NCI-H2029 (cell line): ENCODE measurements at regions not wholly inside any gene's neighbourhood (a gene's known extent, or its start where the extent isn't known, plus 50 kb on each side); places are given as distances from the start of the nearest gene placed in this dataset.

ENCODE experiments used
- DNase-seq: peaks from one replicate; lab custom pipeline; 2025; lab: John Stamatoyannopoulos, UW

- no peak for DNase-seq
Observed at GRCh38 chr16:86297866-86298757, 212.2 kb upstream of the FOXF1 start.

DNA sequence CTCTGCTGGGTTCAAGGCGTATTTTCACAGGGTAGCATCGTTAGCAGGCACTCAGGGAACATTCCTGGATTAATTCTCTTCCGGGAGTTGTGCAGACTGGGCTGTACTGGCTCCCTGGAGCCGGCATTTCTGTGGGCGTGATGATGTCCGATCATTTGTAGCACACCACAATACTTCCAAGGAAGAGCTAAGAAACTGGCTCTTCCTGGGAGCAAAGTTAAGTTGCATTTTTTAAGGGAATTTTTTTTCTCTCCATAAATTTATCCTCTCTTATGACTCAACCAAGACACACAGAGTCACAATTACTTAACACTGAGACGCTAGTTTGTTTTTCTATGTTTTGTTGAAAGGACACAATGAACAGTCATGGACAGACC is 211.6 kb upstream of the FOXF1 start:
- DNase-seq, result no peak

- DNase-seq, result no peak
Observed at GRCh38 chr16:86299882-86300610, 210.3 kb upstream of the FOXF1 start.

DNA sequence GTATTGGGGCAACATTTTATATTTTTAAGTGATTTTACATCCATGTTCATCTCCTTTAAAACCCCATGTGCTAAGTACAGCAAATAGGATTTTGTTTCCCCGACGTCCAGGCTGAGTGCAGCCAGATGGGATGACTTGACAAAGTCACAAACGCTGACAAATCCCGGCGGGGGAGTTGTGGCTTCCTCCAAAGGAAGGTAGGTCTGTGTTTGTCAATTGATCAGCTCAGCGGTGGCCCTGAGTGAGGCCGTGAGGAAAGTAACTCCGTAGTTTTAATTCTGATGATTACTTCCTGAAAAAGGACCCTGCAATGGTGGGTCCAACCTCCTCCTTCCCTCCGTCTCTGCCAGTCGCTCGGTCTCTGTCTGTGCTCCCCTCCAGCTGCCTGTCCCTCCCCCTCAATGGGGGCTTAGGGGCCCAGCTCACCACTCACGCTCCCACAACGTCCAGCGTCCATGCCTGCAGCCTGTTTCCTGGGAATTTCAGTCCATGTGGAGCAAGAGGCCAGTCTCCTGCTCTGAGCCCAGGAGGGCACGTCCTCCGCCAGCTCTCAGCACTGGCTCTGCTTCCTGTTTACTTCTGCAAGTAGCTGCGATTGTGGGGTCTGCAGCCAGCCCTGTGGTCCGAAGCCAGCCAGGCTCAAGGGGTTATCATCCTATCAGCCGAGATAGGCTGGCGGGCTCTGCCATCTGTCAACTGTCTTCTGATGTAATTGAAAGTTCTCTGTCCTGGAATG is 209.4 kb upstream of the FOXF1 start:
- DNase-seq, result no peak

DNA sequence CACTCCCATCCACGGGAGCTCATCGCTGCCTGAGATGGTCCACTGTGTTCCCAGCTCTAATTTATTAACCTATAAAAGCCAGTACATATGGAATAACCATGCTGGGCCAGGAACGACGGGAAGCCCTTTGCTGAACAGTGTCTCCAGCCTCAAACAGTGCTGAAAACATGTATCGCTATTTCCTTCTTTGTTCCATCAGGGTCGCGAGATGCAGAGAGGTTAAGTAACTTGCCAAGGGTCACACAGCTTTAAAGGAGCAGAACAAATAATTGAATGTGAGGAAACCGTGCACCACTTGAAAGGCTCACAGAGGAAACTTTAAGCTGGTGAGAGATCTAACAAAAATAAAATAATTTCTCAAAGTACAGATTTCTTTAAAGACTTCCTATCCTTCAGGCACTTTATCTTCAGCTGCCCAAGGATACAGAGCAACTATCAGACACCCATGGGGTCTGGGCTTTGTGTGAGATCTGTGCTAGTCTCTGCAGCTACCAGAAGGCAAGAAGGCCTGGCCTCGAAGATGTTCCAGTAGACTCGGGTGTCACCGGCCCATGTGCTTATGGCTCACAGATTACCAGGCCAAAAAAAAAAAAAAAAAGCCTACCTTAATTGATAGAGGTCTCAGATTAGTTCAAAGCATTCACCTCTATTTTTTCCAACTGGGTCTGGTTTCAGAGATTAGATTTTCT is 207.8 kb upstream of the FOXF1 start:
- no peak for DNase-seq

DNA sequence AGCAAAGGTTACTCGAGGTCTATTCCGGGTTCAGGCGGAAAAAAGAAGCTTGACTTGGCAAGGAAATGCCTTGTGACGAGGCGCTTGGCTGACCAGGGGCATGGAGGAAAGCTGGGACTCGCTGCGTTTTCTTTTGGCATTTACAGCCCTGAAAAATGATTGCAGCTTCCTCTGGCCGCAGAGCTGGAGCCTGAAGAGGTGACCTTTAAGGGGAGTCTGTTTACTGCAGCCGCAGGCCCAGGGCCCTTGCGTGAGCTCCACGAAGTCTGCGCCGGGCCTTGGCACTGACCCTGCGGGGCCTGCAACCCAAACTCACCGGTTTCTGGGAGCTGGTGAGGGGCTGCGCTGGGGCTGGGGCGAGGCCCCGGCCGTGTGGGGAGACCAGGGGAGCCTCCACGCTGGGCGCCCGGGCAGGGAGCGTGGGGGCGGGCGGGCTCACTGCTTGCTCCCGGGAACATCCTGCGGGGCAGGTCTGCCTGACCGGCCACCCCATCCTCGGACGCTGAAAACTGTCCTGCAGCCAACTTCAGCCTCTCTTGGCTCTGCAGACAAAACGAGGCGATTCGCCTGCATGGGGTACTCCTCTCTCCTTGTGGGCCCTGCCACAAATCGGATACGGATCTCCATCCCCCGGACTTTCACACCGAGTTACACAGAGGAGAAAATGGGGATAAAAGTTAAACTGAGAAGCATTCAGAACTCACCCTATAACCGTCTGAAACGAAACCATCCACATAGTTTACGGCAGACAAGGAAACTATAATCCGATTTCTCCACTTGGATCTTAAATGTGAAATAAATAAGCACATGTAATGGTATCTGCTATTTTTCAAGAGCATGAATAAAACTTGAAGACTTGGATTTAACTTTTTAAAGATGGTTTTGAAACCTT is 206.3 kb upstream of the FOXF1 start:
- no peak for DNase-seq

DNA sequence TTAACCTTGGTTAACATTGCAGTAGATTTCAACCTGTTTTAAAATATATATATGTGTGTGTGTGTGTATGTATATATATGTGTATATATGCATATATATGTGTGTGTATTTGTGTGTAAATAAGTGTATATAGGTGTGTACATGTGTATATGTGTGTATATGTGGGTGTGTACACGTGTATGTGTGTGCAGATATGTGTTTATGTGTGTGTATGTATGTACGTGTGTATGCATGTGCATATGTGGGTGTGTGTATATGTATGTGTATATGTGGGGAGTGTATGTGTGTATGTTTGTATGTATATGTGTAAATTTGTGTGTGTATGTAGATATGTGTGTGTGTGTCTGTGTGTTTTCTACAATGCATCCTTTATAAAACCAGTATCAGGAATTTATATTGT is 205.5 kb upstream of the FOXF1 start:
- DNase-seq, result no peak

- DNase-seq, result no peak
Observed at GRCh38 chr16:86305440-86305839, 204.9 kb upstream of the FOXF1 start.

DNA sequence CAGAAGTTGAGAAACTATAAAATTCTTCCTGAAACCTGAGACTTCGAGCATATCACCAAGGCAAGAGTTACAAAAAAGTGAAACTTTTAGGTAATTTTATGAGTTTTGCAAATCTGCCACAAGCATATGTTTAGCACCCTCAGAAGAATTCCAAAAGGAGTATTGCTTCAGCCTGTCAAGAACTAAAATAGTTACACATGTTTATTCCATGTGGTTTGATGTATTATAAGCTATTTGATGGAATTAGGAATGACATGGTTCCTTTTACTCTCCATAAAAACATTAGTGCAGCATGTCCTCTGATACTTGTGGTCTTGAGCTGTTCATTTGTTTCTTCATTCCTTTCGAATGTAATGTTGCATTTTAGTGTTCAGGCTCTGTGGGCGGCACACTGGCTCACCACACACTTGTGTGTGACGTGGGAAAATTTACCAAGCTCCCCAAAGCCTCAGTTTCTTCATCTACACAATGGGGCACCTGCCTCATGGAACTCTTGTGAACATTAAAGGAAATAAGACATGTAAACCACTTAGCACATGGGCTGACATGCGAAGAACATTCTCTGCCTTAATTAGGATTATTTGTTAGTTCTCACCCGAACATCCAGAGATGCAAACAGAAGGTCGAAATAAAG is 204.2 kb upstream of the FOXF1 start:
- no peak for DNase-seq

- DNase-seq, result no peak
Observed at GRCh38 chr16:86306811-86307513, 203.4 kb upstream of the FOXF1 start.

- DNase-seq, result no peak
Observed at GRCh38 chr16:86307514-86307903, 202.8 kb upstream of the FOXF1 start.

DNA sequence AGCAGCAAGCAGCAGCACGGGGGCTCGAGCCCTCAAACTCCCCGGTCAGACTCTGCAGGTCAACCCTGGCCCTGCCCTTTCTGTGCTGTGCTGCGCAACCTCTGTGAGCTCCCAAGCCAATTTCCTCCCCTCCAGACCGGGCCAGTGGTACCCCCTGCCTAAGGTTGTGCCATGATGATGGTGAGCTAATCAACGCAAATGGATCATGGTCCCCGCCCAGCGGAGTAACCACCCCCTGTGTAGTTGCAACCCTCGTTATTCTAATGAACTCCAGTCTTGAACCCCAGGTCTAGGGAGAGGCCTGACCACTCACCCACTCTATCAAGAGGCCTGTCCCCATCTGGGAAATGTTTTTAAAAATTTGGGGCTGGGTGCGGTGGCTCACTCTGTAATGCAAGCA is 201.8 kb upstream of the FOXF1 start:
- DNase-seq, result no peak

GRCh38 chr16:86313631-86314030 is 196.7 kb upstream of the FOXF1 start:
- DNase-seq, result no peak

DNA sequence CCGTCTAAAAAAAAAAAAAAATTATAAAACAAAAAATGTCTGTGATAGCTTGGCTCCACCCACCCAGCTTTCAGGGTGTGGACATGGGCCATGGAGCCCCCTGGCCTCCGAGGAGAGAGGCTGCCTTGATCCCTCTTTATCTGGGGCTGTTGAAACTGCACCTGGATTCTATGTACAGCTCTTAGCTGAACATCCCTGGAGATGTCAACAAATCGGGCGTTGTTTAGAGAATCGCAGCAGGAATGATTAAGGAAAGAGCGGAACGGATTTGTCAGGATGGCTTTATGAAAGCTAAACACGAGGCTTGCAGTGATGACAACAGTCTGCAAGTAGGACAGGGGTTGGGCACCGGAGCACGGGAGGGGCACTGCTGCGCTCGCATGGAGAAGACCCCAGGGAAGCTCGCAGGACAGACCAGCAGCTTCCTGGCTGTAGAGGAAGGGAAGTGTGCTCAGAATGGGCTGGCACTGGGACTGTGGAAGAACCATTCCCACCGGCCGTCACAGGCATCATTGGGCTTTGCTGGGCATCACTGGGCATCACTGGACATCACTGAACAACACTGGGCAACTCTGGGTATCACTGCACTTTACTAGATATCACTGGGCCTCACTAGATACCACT is 195.8 kb upstream of the FOXF1 start:
- DNase-seq, result no peak

DNA sequence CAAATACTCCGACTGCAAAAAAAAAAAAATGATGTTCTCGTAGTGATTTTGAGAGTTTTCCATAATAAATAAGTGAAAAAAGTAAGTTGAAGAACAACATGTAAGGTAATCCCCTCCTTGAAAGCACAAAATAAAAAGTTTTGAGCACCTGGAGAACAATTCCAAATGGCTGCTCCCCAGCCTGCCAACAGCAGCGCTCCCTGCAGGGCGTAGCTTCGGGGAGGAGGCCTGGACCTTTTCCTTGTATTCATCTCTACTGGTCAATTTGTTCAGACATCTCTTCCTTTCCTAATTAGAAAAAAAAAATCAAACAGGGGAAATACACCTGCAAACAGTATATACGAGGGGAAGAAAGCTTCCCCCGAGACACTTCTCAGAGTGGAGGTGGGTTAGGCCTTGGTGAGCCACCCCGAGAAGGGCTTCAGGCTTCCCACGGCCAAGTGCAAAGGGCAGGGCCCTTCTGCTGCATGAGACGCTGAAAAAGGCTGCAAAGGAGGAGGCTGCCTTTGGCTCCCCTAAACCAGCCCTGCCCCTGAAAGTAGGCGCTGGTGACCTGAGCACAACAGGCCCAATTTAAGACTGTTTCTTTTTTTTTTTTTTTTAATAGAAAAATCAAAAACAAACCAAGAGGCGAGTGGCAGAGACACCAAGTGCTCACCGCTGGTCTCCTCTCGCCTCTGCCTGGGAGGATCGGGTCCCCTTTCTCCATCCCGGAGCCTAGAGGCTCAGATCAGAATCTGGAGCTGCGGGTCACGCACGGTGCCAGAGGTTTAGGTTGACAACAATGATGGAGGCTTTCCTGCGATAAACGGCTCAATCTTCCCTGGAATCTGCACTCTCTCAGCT is 193.1 kb upstream of the FOXF1 start:
- DNase-seq, result no peak

- no peak for DNase-seq
Observed at GRCh38 chr16:86317813-86318650, 192.3 kb upstream of the FOXF1 start.

- no peak for DNase-seq
Observed at GRCh38 chr16:86319585-86320236, 190.6 kb upstream of the FOXF1 start.
